Thoracic aorta (tissue), 2 donors: ENCODE measurements at regions not wholly inside any gene's neighbourhood (a gene's known extent, or its start where the extent isn't known, plus 50 kb on each side); places are given as distances from the start of the nearest gene placed in this dataset.

ENCODE experiments used
- ATAC-seq: fragments of 150-250 bp; one replicate; pipeline ENCODE4 v1.8.0; 2017; ENCODE audit warnings: low read depth; ENCODE audit not compliant: insufficient number of reproducible peaks, low FRiP score
- DNase-seq: peaks from one replicate; pipeline ENCODE4 v3.0.0-alpha.2; 2020; ENCODE audit warnings: low spot score
- H3K27ac ChIP-seq, 2 donors: fragments of 200-600 bp; sonication (generic); 1 replicate in 1 of 2; 2 replicates in 1 of 2; pipeline ENCODE4 v1.5.1; 2016; ENCODE audit warnings: mild to moderate bottlenecking in 2 of 2, moderate library complexity in 2 of 2
- H3K27me3 ChIP-seq: fragments of 200-600 bp; sonication (generic); replicated peaks from 2 replicates; pipeline ENCODE4 v1.6.0; 2016; ENCODE audit warnings: mild to moderate bottlenecking; ENCODE audit not compliant: insufficient read depth
- H3K36me3 ChIP-seq: fragments of 200-600 bp; sonication (generic); one replicate; pipeline ENCODE4 v1.5.1; 2016
- H3K4me1 ChIP-seq, 2 donors: fragments of 200-600 bp; sonication (generic); 1 replicate in 1 of 2; 2 replicates in 1 of 2; pipeline versions ENCODE4 v1.5.1 to v1.6.0; 2016; ENCODE audit warnings: low read depth in 2 of 2, mild to moderate bottlenecking in 1 of 2; ENCODE audit not compliant: control insufficient read depth in 1 of 2
- H3K4me3 ChIP-seq: fragments of 200-600 bp; sonication (generic); 2 replicates; pipeline ENCODE4 v1.5.1; 2016; ENCODE audit warnings: mild to moderate bottlenecking
- H3K9me3 ChIP-seq: fragments of 200-600 bp; sonication (generic); 2 replicates; pipeline ENCODE4 v1.5.1; 2016
- CTCF ChIP-seq: fragments of 200-600 bp; sonication (generic); IDR thresholded peaks from one replicate; pipeline ENCODE4 v1.5.1; 2019; ENCODE audit warnings: antibody characterized with exemption

- Histone ChIP-seq H3K9me3 (no peaks in the 10 kb centered on the region), H3K27ac (no peak overlapping the region), H3K4me1 (no peaks in the 10 kb centered on the region), H3K4me3 (no peak overlapping the region), H3K36me3 (no peaks in the 10 kb centered on the region), H3K27me3 (no peaks in the 10 kb centered on the region)
- ATAC-seq (no peak), DNase-seq (no peak)
- no peak for TF ChIP-seq CTCF
These were observed 143.5 kb upstream of the B3GAT1 start for GRCh38 chr11:134555510-134555909.

DNA sequence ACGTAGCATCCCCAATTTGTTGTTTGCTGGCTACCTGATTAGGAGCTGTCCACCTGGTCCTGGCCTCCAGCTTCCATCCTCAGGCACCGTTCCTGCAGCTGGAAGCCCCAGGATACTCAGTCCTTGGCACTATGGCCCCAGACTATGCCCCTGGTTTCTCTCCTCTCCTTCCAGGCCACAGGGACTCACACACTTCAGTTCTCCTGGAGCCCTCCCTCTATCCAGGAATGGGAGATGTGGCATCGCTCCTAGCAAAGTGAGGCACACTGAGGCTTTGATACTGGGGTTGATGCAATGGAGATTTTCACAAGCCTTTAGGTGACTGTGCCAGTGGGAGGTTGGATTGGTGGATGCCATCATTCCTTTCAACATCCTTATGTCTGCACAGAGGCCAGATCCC, 142.8 kb upstream of the B3GAT1 start:
- H3K36me3 ChIP-seq = no peaks in the 10 kb centered on the region
- TF ChIP-seq CTCF = no peak
- no peak overlapping the region for H3K27ac ChIP-seq
- no peaks in the 10 kb centered on the region for H3K27me3 ChIP-seq
- DNase-seq (no peak), ATAC-seq (no peak)
- no peaks in the 10 kb centered on the region for H3K4me1 ChIP-seq
- H3K9me3 ChIP-seq = no peaks in the 10 kb centered on the region
- H3K4me3 ChIP-seq = no peak overlapping the region

DNA sequence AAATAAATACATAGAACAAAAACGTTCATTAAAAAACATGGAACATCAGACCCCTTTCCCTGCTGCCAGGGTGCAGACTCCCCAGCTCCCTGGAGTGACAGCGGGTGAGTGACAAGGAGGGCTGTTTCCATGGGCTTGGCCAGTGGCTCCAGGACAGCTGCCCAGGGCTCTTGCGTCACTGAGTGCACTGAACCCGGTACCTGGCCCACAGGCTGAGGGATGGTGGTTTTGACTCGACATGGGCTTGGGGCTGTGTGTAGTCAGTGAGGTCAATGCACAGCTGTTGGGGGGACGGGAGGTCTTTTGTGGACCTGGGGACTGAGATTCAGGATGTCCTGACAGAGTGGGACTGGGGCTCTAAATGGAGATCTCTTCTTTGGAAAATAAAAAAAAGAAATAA, 142.1 kb upstream of the B3GAT1 start:
- H3K36me3 ChIP-seq = no peaks in the 10 kb centered on the region
- no peak overlapping the region for H3K27ac ChIP-seq
- no peaks in the 10 kb centered on the region for H3K4me1 ChIP-seq
- TF ChIP-seq CTCF = no peak
- no peak overlapping the region for H3K4me3 ChIP-seq
- ATAC-seq = no peak
- no peaks in the 10 kb centered on the region for H3K27me3 ChIP-seq
- no peak for DNase-seq
- H3K9me3 ChIP-seq = no peaks in the 10 kb centered on the region

- H3K9me3 ChIP-seq = no peaks in the 10 kb centered on the region
- no peak for DNase-seq
- no peak overlapping the region for H3K4me3 ChIP-seq
- H3K4me1 ChIP-seq = no peaks in the 10 kb centered on the region
- H3K27ac ChIP-seq = no peak overlapping the region
- TF ChIP-seq CTCF = no peak
- H3K27me3 ChIP-seq = no peaks in the 10 kb centered on the region
- no peaks in the 10 kb centered on the region for H3K36me3 ChIP-seq
- ATAC-seq = no peak
These were observed 140.7 kb upstream of the B3GAT1 start for GRCh38 chr11:134552749-134553148.

- Histone ChIP-seq H3K36me3 (no peaks in the 10 kb centered on the region), H3K27ac (no peak overlapping the region), H3K4me3 (no peak overlapping the region), H3K9me3 (no peaks in the 10 kb centered on the region), H3K4me1 (no peaks in the 10 kb centered on the region), H3K27me3 (no peaks in the 10 kb centered on the region)
- TF ChIP-seq CTCF = no peak
- ATAC-seq = no peak
- no peak for DNase-seq
These were observed 133.5 kb upstream of the B3GAT1 start for GRCh38 chr11:134545521-134545920.
